Fibroblast of the conjunctiva (primary cell): ENCODE measurements at regions not wholly inside any gene's neighbourhood (a gene's known extent, or its start where the extent isn't known, plus 50 kb on each side); places are given as distances from the start of the nearest gene placed in this dataset.
"Not testable (repeated sequence)": the region's sequence is repeated elsewhere in the genome, so short reads cannot be mapped to it uniquely, and the experiment has no call there.

ENCODE experiments used
- DNase-seq: peaks from one replicate; pipeline ENCODE4 v3.0.0-alpha.2; 2010; ENCODE audit warnings: low read depth

- no peak for DNase-seq
These were observed 500.9 kb downstream of the DIRAS2 start for GRCh38 chr9:90141723-90142122.

- peak; percentile 18 for DNase-seq
These were observed 500.0 kb downstream of the DIRAS2 start for GRCh38 chr9:90142580-90142979.

- DNase-seq = no peak
These were observed 495.2 kb downstream of the DIRAS2 start for GRCh38 chr9:90147426-90147825.

GRCh38 chr9:90156318-90156717, 486.3 kb downstream of the DIRAS2 start:
- DNase-seq = no peak

GRCh38 chr9:90162326-90162725, 480.3 kb downstream of the DIRAS2 start:
- DNase-seq = no peak

GRCh38 chr9:90162819-90163218, 479.8 kb downstream of the DIRAS2 start:
- DNase-seq = no peak

GRCh38 chr9:90165281-90165680, 477.3 kb downstream of the DIRAS2 start:
- no peak for DNase-seq

GRCh38 chr9:90166374-90166773, 476.2 kb downstream of the DIRAS2 start:
- DNase-seq = not testable (repeated sequence)

GRCh38 chr9:90167914-90168313, 474.7 kb downstream of the DIRAS2 start:
- no peak for DNase-seq

GRCh38 chr9:90169490-90169889, 473.1 kb downstream of the DIRAS2 start:
- DNase-seq = no peak

GRCh38 chr9:90173935-90174334, 468.7 kb downstream of the DIRAS2 start:
- DNase-seq = not testable (repeated sequence)

- DNase-seq = not testable (repeated sequence)
These were observed 468.3 kb downstream of the DIRAS2 start for GRCh38 chr9:90174346-90174745.

GRCh38 chr9:90175257-90175656, 467.4 kb downstream of the DIRAS2 start:
- no peak for DNase-seq

- no peak for DNase-seq
These were observed 466.8 kb downstream of the DIRAS2 start for GRCh38 chr9:90175865-90176264.

- no peak for DNase-seq
These were observed 465.7 kb downstream of the DIRAS2 start for GRCh38 chr9:90176901-90177300.

GRCh38 chr9:90180381-90180780, 462.2 kb downstream of the DIRAS2 start:
- DNase-seq = no peak

- no peak for DNase-seq
These were observed 454.0 kb downstream of the DIRAS2 start for GRCh38 chr9:90188656-90189055.

- no peak for DNase-seq
These were observed 453.3 kb downstream of the DIRAS2 start for GRCh38 chr9:90189306-90189705.

- DNase-seq = not testable (repeated sequence)
These were observed 450.2 kb downstream of the DIRAS2 start for GRCh38 chr9:90192465-90192864.

- DNase-seq = no peak
These were observed 443.7 kb downstream of the DIRAS2 start for GRCh38 chr9:90198956-90199355.

- DNase-seq = no peak
These were observed 440.9 kb downstream of the DIRAS2 start for GRCh38 chr9:90201766-90202165.

GRCh38 chr9:90204128-90204831, 438.3 kb downstream of the DIRAS2 start:
- no peak for DNase-seq

- DNase-seq = not testable (repeated sequence)
These were observed 429.6 kb downstream of the DIRAS2 start for GRCh38 chr9:90213045-90213444.

GRCh38 chr9:90219548-90220118, 423.0 kb downstream of the DIRAS2 start:
- no peak for DNase-seq
